H1 (cell line): ENCODE measurements at regions not wholly inside any gene's neighbourhood (a gene's known extent, or its start where the extent isn't known, plus 50 kb on each side); places are given as distances from the start of the nearest gene placed in this dataset.

Experiments
- CTCF ChIA-PET: fragments of 300-600 bp; sonication (Branson Sonifier 250); formaldehyde crosslinking; loops from one replicate; lab custom pipeline; 2021; ENCODE audit not compliant: partially characterized antibody; lab: Charles Lee
- POLR2A ChIA-PET: fragments of 300-600 bp; sonication (Branson Sonifier 250); formaldehyde crosslinking; loops from one replicate; lab custom pipeline; 2021; ENCODE audit warnings: inconsistent platforms; ENCODE audit not compliant: partially characterized antibody; lab: Charles Lee
- DNase-seq, 2 experiments: peaks; one replicate each; pipeline versions ENCODE4 v3.0.0 to v3.0.0-alpha.2; 2010 to 2022; ENCODE audit warnings: low spot score in 2 of 2, low read depth in 1 of 2, mixed read lengths in 1 of 2
- FAIRE-seq: peaks from 2 replicates; lab custom pipeline; 2011; peaks lifted over from hg19 to GRCh38; lab: Jason Lieb, UNC
- H2AFZ ChIP-seq: 2 replicates; pipeline ENCODE4 v1.8.1; 2012; ENCODE audit warnings: low read length, inconsistent platforms
- H2AK5ac ChIP-seq: 2 replicates; pipeline ENCODE4 v1.6.1; 2013; ENCODE audit warnings: low read depth, low read length
- H2BK120ac ChIP-seq: replicated peaks from 2 replicates; pipeline ENCODE3; 2013; ENCODE audit warnings: low read depth, low read length, inconsistent platforms
- H2BK12ac ChIP-seq: 2 replicates; pipeline ENCODE4 v1.6.1; 2013; ENCODE audit warnings: low read depth, low read length
- H2BK15ac ChIP-seq: 2 replicates; pipeline ENCODE4 v1.6.1; 2013; ENCODE audit warnings: low read length
- H2BK20ac ChIP-seq: 2 replicates; pipeline ENCODE4 v1.6.1; 2013; ENCODE audit warnings: low read length
- H2BK5ac ChIP-seq: 2 replicates; pipeline ENCODE4 v1.6.1; 2013; ENCODE audit warnings: low read depth, low read length
- H3K14ac ChIP-seq: 2 replicates; pipeline ENCODE4 v1.6.1; 2013; ENCODE audit warnings: inconsistent platforms; ENCODE audit not compliant: insufficient read length
- H3K18ac ChIP-seq: 2 replicates; pipeline ENCODE4 v1.6.1; 2013; ENCODE audit warnings: low read length; ENCODE audit errors: extremely low read depth
- H3K23ac ChIP-seq: 2 replicates; pipeline ENCODE4 v1.6.1; 2013; ENCODE audit warnings: inconsistent platforms; ENCODE audit not compliant: insufficient read length
- H3K23me2 ChIP-seq: 2 replicates; pipeline ENCODE4 v1.6.1; 2013; ENCODE audit warnings: low read depth, low read length
- H3K27ac ChIP-seq: 2 replicates; pipeline ENCODE4 v1.6.1; 2011; ENCODE audit warnings: low read depth, low read length, inconsistent platforms
- H3K27me3 ChIP-seq, 4 experiments: replicated peaks in 1 of 4; 1 replicate in 1 of 4; 2 replicates in 3 of 4; pipeline versions ENCODE4 v1.6.1 to v1.8.1; 2011 to 2013; ENCODE audit warnings: low read length in 3 of 4, mild to moderate bottlenecking in 3 of 4, inconsistent platforms in 2 of 4, mixed read lengths in 2 of 4, moderate library complexity in 1 of 4; ENCODE audit not compliant: control insufficient read depth in 3 of 4, insufficient read depth in 3 of 4; ENCODE audit errors: extremely low read depth in 1 of 4
- H3K36me3 ChIP-seq, 4 experiments: 2 replicates each; pipeline versions ENCODE4 v1.6.1 to v1.8.1; 2011 to 2013; ENCODE audit warnings: mild to moderate bottlenecking in 4 of 4, low read length in 3 of 4, moderate library complexity in 2 of 4, control low read depth in 1 of 4, inconsistent platforms in 1 of 4; ENCODE audit not compliant: insufficient read depth in 4 of 4, control insufficient read depth in 2 of 4
- H3K4ac ChIP-seq: replicated peaks from 2 replicates; pipeline ENCODE3; 2013; ENCODE audit warnings: low read length, low read depth, mixed read lengths, inconsistent platforms; ENCODE audit not compliant: insufficient read length
- H3K4me1 ChIP-seq, 4 experiments: replicated peaks in 1 of 4; 1 replicate in 1 of 4; 2 replicates in 3 of 4; pipeline versions ENCODE4 v1.6.1 to v1.8.1; 2011 to 2013; ENCODE audit warnings: low read length in 3 of 4, inconsistent platforms in 2 of 4, mixed read lengths in 1 of 4; ENCODE audit not compliant: insufficient read depth in 4 of 4, control insufficient read depth in 3 of 4
- H3K4me2 ChIP-seq, 2 experiments: 2 replicates each; pipeline versions ENCODE4 v1.6.1 to v1.8.1; 2011 to 2013; ENCODE audit warnings: low read depth in 2 of 2, low read length in 2 of 2, control low read depth in 1 of 2, inconsistent platforms in 1 of 2, mild to moderate bottlenecking in 1 of 2; ENCODE audit not compliant: insufficient read depth in 1 of 2
- H3K4me3 ChIP-seq, 4 experiments: fragments of 200-600, 300-600 bp in 1 of 4; sonication (generic), shearing (Covaris generic), sonication (Bioruptor Twin) in 1 of 4; 2 replicates each; pipeline versions ENCODE4 v1.5.1 to v1.8.1; 2011 to 2016; ENCODE audit warnings: low read length in 4 of 4, low read depth in 3 of 4, control low read depth in 2 of 4, inconsistent platforms in 2 of 4, mild to moderate bottlenecking in 2 of 4, mixed read lengths in 1 of 4, moderate library complexity in 1 of 4; ENCODE audit not compliant: insufficient read depth in 2 of 4; ENCODE audit errors: extremely low read depth in 1 of 4
- H3K56ac ChIP-seq: replicated peaks from 2 replicates; pipeline ENCODE3; 2013; ENCODE audit warnings: low read depth, mild to moderate bottlenecking, mixed read lengths, low read length, inconsistent platforms; ENCODE audit not compliant: insufficient read length
- H3K79me1 ChIP-seq: 2 replicates; pipeline ENCODE4 v1.6.1; 2013; ENCODE audit warnings: low read depth, low read length, control low read depth
- H3K79me2 ChIP-seq, 2 experiments: 2 replicates each; pipeline versions ENCODE4 v1.6.1 to v1.8.1; 2012 to 2013; ENCODE audit warnings: low read length in 2 of 2, mild to moderate bottlenecking in 2 of 2, inconsistent platforms in 1 of 2; ENCODE audit not compliant: insufficient read depth in 2 of 2, control insufficient read depth in 1 of 2
- H3K9ac ChIP-seq, 4 experiments: replicated peaks in 1 of 4; 1 replicate in 1 of 4; 2 replicates in 3 of 4; pipeline versions ENCODE4 v1.6.1 to v1.8.1; 2011 to 2013; ENCODE audit warnings: low read depth in 3 of 4, low read length in 3 of 4, control low read depth in 2 of 4, mild to moderate bottlenecking in 2 of 4, moderate library complexity in 2 of 4, inconsistent platforms in 1 of 4; ENCODE audit errors: extremely low read depth in 1 of 4
- H3K9me3 ChIP-seq, 2 experiments: 2 replicates each; pipeline versions ENCODE4 v1.6.1 to v1.8.1; 2012 to 2013; ENCODE audit warnings: mild to moderate bottlenecking in 2 of 2, moderate library complexity in 2 of 2, control low read depth in 1 of 2, inconsistent platforms in 1 of 2, low read depth in 1 of 2, low read length in 1 of 2, mixed read lengths in 1 of 2; ENCODE audit not compliant: insufficient read depth in 2 of 2
- H4K20me1 ChIP-seq, 2 experiments: replicated peaks in 1 of 2; 2 replicates each; pipeline versions ENCODE3 to v1.8.1; 2011 to 2013; ENCODE audit warnings: inconsistent platforms in 2 of 2, low read length in 2 of 2, mild to moderate bottlenecking in 1 of 2; ENCODE audit not compliant: insufficient read depth in 2 of 2, control insufficient read depth in 1 of 2
- H4K5ac ChIP-seq: 2 replicates; pipeline ENCODE4 v1.6.1; 2013; ENCODE audit warnings: low read length, low read depth, mixed read lengths, inconsistent platforms; ENCODE audit not compliant: insufficient read length
- H4K8ac ChIP-seq: 2 replicates; pipeline ENCODE4 v1.8.0; 2013; ENCODE audit warnings: mild to moderate bottlenecking, moderate library complexity, low read length, inconsistent platforms; ENCODE audit not compliant: insufficient read depth; ENCODE audit errors: extremely low read depth
- H4K91ac ChIP-seq: replicated peaks from 2 replicates; pipeline ENCODE3; 2013; ENCODE audit warnings: low read length, mixed read lengths, inconsistent platforms; ENCODE audit not compliant: insufficient read length
- ASH2L ChIP-seq: fragments of 200-600, 300-600 bp; sonication (generic); IDR thresholded peaks from one replicate; pipeline ENCODE4 v1.7.1; 2017; ENCODE audit warnings: low read length
- ATF2 ChIP-seq: IDR thresholded peaks from 2 replicates; pipeline ENCODE4 v1.6.1; 2012; ENCODE audit warnings: low read length, inconsistent platforms
- SP4 ChIP-seq: IDR thresholded peaks from 2 replicates; pipeline ENCODE4 v1.6.1; 2012; ENCODE audit warnings: low read length, inconsistent platforms
- WGBS, 2 experiments: shearing (Covaris generic) in 1 of 2; methylation state at CpG; one replicate each; pipeline versions ENCODE4 v1.1.6 to v1.1.7; 2013 to 2015; ENCODE audit warnings: low lambda C conversion rate in 2 of 2, mixed read lengths in 2 of 2, inconsistent platforms in 1 of 2, low coverage in 1 of 2, missing lambda C conversion rate in 1 of 2; ENCODE audit not compliant: insufficient replicate concordance in 2 of 2, insufficient coverage in 1 of 2, insufficient read length in 1 of 2; ENCODE audit errors: extremely low coverage in 1 of 2, missing lambda C conversion rate in 1 of 2; 5-methylcytosine and 5-hydroxymethylcytosine counted together
- TF ChIP-seq, protein P1 (sequence below): IDR thresholded peaks from 2 replicates; pipeline ENCODE4 v1.6.1; 2011; ENCODE audit warnings: low read depth, mild to moderate bottlenecking, low read length; ENCODE audit not compliant: insufficient read depth

DNA sequence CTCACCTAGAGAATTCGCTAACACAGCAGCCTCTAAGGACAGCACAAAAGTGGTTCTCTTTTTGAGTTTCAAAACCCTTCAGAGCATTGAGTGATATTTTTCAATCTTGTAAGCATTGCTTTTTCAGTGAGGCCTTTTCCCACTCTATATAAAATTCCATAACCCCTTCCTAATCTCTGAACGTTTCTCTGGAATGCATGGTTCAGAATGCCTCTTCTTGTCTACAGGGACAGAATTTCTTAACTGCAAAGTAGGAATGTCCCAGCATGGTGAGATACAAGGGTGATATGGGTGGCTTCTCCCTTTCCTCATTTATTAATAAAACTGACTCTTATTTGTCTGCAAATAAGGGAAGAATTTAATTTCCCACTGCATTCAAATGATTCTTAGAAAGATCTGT lies 377.9 kb downstream of the LTN1 start:
- H2BK5ac ChIP-seq: no peak overlapping the region
- no peak overlapping the region for H2BK12ac ChIP-seq
- no peaks in the 10 kb centered on the region for H3K23me2 ChIP-seq
- no peak overlapping the region for H2BK20ac ChIP-seq
- no peak overlapping the region for H3K4me2 ChIP-seq
- no peak overlapping the region for H4K91ac ChIP-seq
- TF ChIP-seq ASH2L (no peak), ATF2 (no peak), SP4 (no peak)
- TF ChIP-seq, protein P1, sequence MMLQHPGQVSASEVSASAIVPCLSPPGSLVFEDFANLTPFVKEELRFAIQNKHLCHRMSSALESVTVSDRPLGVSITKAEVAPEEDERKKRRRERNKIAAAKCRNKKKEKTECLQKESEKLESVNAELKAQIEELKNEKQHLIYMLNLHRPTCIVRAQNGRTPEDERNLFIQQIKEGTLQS: no peak
- TF ChIP-seq, all 59 proteins: peak for 0
- WGBS, 2 experiments: 96% methylated on average over 2 of the region's 2 CpGs; no CpG with 5 or more reads in 1 of the 2 experiments
- no peak overlapping the region for H3K4me3 ChIP-seq
- FAIRE-seq: no peak
- no peak overlapping the region for H3K56ac ChIP-seq
- H3K79me1 ChIP-seq: no peaks in the 10 kb centered on the region
- H3K4ac ChIP-seq: no peak overlapping the region
- H2AK5ac ChIP-seq: no peak overlapping the region
- no peak overlapping the region for H3K18ac ChIP-seq
- H2BK15ac ChIP-seq: no peak overlapping the region
- H4K20me1 ChIP-seq: no peaks in the 10 kb centered on the region
- H3K27ac ChIP-seq: no peak overlapping the region
- H3K9ac ChIP-seq: no peak overlapping the region
- no peaks in the 10 kb centered on the region for H3K4me1 ChIP-seq
- ChIA-PET POLR2A (no interaction called here), CTCF (interaction anchor here (1.2 kb wide), 1 partner anchor 840 kb away, joined by 3 read pairs; no protein-coding TSS in a partner anchor)
- H2BK120ac ChIP-seq: no peak overlapping the region
- H3K27me3 ChIP-seq: no peaks in the 10 kb centered on the region
- H2AFZ ChIP-seq: no peak overlapping the region
- no peak overlapping the region for H3K23ac ChIP-seq
- H3K79me2 ChIP-seq: no peaks in the 10 kb centered on the region
- H3K14ac ChIP-seq: no peak overlapping the region
- no peak overlapping the region for H4K5ac ChIP-seq
- no peaks in the 10 kb centered on the region for H3K36me3 ChIP-seq
- H4K8ac ChIP-seq: no peak overlapping the region
- H3K9me3 ChIP-seq: no peaks in the 10 kb centered on the region
- no peak for DNase-seq
